Cardiac fibroblast (primary cell): ENCODE measurements at regions not wholly inside any gene's neighbourhood (a gene's known extent, or its start where the extent isn't known, plus 50 kb on each side); places are given as distances from the start of the nearest gene placed in this dataset.

Experiments used
- DNase-seq, 2 donors: peaks; one replicate each; pipeline versions ENCODE4 v3.0.0 to v3.0.0-alpha.2; 2010; ENCODE audit warnings: low read depth in 2 of 2
- H3K4me3 ChIP-seq, 2 donors: replicated peaks in 1 of 2; 1 replicate in 1 of 2; 2 replicates in 1 of 2; pipeline ENCODE4 v1.5.1; 2011; ENCODE audit warnings: low read depth in 2 of 2, low read length in 2 of 2, mild to moderate bottlenecking in 2 of 2, moderate library complexity in 1 of 2
- TF ChIP-seq, protein P1 (sequence below): IDR thresholded peaks from one replicate; pipeline ENCODE4 v1.5.1; 2011; ENCODE audit warnings: low read depth, mild to moderate bottlenecking, low read length, inconsistent platforms

DNA sequence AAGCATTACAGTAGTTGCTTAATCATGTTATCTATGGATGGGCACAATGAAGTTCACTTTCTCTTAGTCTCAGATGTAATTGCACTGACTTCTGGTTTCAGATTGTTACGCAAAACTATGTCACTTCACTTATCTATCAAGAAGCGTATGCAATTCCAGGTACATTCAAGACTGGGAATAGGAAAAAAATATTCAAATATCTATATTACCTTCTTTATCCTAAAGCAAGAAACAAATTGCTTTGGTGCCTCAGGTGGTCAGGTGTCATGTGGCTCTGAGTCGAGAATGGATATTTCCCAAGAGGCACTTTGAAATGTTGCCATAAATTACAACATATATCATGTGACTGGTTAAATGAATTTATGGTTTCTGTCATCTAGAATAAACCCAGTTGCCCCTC, 318.6 kb downstream of the SS18 start:
- DNase-seq = no peak
- no peak overlapping the region for H3K4me3 ChIP-seq
- TF ChIP-seq, protein P1, sequence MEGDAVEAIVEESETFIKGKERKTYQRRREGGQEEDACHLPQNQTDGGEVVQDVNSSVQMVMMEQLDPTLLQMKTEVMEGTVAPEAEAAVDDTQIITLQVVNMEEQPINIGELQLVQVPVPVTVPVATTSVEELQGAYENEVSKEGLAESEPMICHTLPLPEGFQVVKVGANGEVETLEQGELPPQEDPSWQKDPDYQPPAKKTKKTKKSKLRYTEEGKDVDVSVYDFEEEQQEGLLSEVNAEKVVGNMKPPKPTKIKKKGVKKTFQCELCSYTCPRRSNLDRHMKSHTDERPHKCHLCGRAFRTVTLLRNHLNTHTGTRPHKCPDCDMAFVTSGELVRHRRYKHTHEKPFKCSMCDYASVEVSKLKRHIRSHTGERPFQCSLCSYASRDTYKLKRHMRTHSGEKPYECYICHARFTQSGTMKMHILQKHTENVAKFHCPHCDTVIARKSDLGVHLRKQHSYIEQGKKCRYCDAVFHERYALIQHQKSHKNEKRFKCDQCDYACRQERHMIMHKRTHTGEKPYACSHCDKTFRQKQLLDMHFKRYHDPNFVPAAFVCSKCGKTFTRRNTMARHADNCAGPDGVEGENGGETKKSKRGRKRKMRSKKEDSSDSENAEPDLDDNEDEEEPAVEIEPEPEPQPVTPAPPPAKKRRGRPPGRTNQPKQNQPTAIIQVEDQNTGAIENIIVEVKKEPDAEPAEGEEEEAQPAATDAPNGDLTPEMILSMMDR = no peak

DNA sequence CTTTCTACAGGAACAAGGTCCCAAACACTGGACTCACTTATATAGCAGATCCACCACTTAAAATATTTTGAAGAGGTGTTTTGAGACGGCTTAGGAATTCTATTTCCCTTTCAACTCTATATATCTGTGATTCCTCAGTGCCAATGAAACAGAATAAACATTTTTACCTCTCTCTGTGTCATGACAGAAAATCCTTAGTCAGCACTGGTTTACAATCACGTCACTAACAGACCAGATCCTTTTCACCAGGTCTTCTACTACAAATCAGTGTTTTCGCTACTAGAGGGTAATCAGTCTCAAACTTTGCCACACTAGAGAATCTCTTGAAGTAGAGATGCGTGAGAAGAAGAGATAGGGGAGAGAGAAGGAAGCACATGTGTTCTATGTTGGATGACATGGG, 325.6 kb downstream of the SS18 start:
- TF ChIP-seq, protein P1 = no peak
- no peak overlapping the region for H3K4me3 ChIP-seq
- DNase-seq = no peak

DNA sequence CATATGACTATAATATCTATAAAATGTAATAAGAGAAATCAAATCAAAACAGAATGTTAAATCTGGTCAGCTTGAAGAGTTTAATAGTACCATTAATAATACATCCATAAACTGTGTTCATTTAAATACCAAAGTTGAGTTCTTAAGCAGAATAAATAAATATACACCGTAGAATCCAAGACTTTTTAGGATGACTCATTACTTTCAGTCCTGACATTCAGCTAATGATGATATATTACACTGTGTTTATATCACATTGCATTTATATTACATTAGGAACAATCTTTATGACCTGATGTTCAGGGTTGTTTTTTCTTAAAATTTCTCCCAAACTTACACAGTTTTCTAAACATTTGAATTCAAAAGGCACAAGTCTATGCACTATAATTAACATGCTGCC, 331.3 kb downstream of the SS18 start:
- TF ChIP-seq, protein P1 = no peak
- no peak for DNase-seq
- no peak overlapping the region for H3K4me3 ChIP-seq

DNA sequence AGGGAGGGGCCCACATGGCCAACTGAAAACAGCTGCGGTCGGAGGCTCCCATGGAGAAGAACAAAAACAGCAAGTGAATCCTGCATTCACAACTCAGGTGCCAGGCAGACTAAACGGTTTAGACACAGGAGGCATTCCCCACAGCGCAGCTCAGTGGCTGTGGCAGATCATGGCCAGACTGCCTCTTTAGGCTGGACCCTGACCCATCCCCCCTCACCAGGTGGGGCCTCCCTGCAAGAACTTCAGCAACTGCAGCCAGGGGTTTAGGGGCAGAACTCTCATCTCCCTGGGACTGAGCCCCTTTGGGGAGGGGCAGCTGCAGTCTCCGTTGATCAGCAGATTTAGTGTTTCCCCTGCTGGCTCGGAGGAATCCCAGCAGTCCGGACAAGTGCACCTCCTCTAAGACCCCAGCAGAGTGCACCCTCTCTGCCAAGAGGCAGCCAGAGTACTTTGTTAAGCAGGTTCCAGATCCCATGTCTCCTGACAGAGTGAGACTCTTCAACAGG, 346.7 kb downstream of the SS18 start:
- no peak for DNase-seq

DNA sequence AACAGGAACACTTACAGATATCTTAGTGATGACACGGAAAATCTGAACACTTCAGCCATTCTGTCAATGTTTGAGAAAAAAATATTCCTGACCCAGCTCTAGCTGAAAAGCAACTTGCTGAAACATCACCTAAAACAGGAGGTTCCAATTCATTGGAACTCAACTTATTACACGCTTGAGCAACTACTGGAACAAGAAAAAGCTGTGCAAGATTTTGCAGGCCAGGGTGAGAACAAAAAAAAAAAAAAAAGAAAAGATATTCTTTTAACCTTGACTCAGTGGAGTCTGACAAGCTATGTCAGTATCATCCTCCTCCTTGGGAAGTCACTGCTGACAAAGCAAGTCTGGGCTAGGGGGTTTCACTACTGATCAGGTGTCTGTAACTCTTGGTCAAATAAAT, 351.0 kb downstream of the SS18 start:
- DNase-seq = no peak
- TF ChIP-seq, protein P1 = no peak
- H3K4me3 ChIP-seq = no peak overlapping the region

More for the DNA sequence above, 346.7 kb downstream of the SS18 start:
- TF ChIP-seq, protein P1 = no peak
- H3K4me3 ChIP-seq = no peak overlapping the region

DNA sequence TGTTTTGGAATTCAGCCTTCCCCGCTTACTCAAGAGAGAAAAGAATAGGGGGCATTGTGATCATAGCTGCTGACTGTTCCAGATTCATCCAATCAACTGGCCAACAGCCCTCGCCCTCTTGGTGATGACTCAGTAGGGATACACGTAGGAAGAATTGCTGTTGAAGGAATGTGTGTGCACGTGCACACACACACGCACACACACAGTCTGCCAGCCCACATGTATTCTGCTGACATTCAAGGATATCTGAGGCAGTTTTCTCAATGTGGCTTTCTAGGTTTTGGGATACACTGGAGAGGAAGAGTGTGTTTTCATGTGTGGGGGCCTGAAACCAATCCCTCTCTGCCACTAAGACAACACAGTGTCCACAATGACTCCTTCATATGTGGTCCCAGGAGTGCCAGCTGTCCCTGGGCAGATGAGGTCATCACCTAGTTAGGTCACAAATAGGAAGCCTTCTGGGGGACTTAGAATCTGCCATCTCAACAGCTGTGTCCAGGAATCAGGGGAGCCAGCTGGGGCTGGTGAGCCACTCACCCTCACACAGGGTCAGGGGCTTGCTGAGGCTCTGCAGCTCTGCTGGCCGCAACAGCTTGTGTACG, 352.6 kb downstream of the SS18 start:
- H3K4me3 ChIP-seq = no peak overlapping the region
- TF ChIP-seq, protein P1 = no peak
- DNase-seq = peak; percentile 62 to 66

DNA sequence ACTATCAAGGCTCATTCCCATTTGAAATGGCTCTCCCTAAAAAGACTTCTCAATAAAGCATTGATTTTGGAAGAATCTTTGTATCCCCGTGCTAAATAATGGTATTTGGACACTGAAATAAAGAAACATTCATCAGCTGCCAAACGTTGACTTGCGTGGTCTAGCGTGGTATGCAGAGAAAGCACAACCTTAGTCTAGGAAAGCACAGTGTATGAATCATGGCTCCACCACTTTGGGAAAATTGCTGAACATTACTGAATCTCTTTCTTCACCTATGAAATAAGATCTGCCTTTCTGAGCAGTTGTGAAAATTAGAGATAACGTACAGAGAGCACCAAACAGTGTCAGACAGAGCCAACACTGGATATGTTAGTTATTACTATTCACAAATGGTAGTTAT, 353.9 kb downstream of the SS18 start:
- H3K4me3 ChIP-seq = no peak overlapping the region
- TF ChIP-seq, protein P1 = no peak
- DNase-seq = no peak
